Loucy (cell line): ENCODE measurements at regions not wholly inside any gene's neighbourhood (a gene's known extent, or its start where the extent isn't known, plus 50 kb on each side); places are given as distances from the start of the nearest gene placed in this dataset.

Experiments
- H2AFZ ChIP-seq: fragments of 200-600 bp; sonication (generic); 2 replicates; pipeline ENCODE4 v1.6.0; 2016; ENCODE audit warnings: antibody characterized with exemption, mild to moderate bottlenecking, low read length, moderate library complexity
- H3F3A ChIP-seq: fragments of 200-600 bp; 2 replicates; pipeline ENCODE4 v1.6.0; 2016; ENCODE audit warnings: antibody characterized with exemption, low read depth, mild to moderate bottlenecking
- H3K27me3 ChIP-seq: fragments of 200-600 bp; sonication (generic); 2 replicates; pipeline ENCODE4 v1.6.1; 2014; ENCODE audit warnings: low read length, mild to moderate bottlenecking; ENCODE audit not compliant: insufficient read depth, poor library complexity, severe bottlenecking
- H3K36me3 ChIP-seq: fragments of 200-600 bp; sonication (generic); 2 replicates; pipeline ENCODE4 v1.6.1; 2016; ENCODE audit warnings: low read length; ENCODE audit not compliant: insufficient read depth
- H3K4me1 ChIP-seq: fragments of 200-600 bp; sonication (generic); 2 replicates; pipeline ENCODE4 v1.5.1; 2014; ENCODE audit warnings: low read length, mild to moderate bottlenecking; ENCODE audit not compliant: insufficient read depth, poor library complexity, severe bottlenecking
- H3K4me2 ChIP-seq: fragments of 200-600 bp; sonication (generic); 2 replicates; pipeline ENCODE4 v1.6.0; 2014; ENCODE audit warnings: antibody characterized with exemption, low read length, low read depth, mild to moderate bottlenecking; ENCODE audit not compliant: poor library complexity, severe bottlenecking
- H3K4me3 ChIP-seq: fragments of 200-600 bp; sonication (generic); 2 replicates; pipeline ENCODE4 v1.5.1; 2014; ENCODE audit warnings: low read length, mild to moderate bottlenecking, mixed read lengths; ENCODE audit not compliant: poor library complexity, severe bottlenecking
- H3K79me2 ChIP-seq: fragments of 200-600 bp; sonication (generic); 2 replicates; pipeline ENCODE4 v1.6.1; 2014; ENCODE audit warnings: low read length; ENCODE audit not compliant: insufficient read depth
- H3K9ac ChIP-seq: fragments of 200-600 bp; sonication (generic); 2 replicates; pipeline ENCODE4 v1.6.0; 2014; ENCODE audit warnings: mild to moderate bottlenecking, low read depth, low read length, moderate library complexity; ENCODE audit not compliant: poor library complexity, severe bottlenecking
- H3K9me2 ChIP-seq: fragments of 200-600 bp; sonication (generic); replicated peaks from 2 replicates; pipeline ENCODE4 v1.6.1; 2016; ENCODE audit warnings: low read depth, low read length, mixed read lengths
- H3K9me3 ChIP-seq: fragments of 200-600 bp; sonication (generic); 2 replicates; pipeline ENCODE4 v1.6.1; 2014; ENCODE audit warnings: mild to moderate bottlenecking, antibody characterized with exemption, low read length, low read depth; ENCODE audit not compliant: insufficient read depth
- H4K20me1 ChIP-seq: fragments of 200-600 bp; sonication (generic); 2 replicates; pipeline ENCODE4 v1.6.0; 2014; ENCODE audit warnings: antibody characterized with exemption, low read length, mild to moderate bottlenecking; ENCODE audit not compliant: insufficient read depth, poor library complexity, severe bottlenecking
- EZH2phosphoT487 ChIP-seq: fragments of 200-600 bp; IDR thresholded peaks from 2 replicates; pipeline ENCODE4 v1.6.1; 2018; ENCODE audit warnings: antibody characterized with exemption, mild to moderate bottlenecking, moderate library complexity, borderline replicate concordance
- TF ChIP-seq, protein P1 (sequence below): fragments of 200-600 bp; sonication (generic); conservative IDR thresholded peaks from 2 replicates; pipeline ENCODE4 v1.5.1; 2014; ENCODE audit warnings: mild to moderate bottlenecking, antibody characterized with exemption, low read length

- TF ChIP-seq EZH2phosphoT487: no peak
- TF ChIP-seq, protein P1, sequence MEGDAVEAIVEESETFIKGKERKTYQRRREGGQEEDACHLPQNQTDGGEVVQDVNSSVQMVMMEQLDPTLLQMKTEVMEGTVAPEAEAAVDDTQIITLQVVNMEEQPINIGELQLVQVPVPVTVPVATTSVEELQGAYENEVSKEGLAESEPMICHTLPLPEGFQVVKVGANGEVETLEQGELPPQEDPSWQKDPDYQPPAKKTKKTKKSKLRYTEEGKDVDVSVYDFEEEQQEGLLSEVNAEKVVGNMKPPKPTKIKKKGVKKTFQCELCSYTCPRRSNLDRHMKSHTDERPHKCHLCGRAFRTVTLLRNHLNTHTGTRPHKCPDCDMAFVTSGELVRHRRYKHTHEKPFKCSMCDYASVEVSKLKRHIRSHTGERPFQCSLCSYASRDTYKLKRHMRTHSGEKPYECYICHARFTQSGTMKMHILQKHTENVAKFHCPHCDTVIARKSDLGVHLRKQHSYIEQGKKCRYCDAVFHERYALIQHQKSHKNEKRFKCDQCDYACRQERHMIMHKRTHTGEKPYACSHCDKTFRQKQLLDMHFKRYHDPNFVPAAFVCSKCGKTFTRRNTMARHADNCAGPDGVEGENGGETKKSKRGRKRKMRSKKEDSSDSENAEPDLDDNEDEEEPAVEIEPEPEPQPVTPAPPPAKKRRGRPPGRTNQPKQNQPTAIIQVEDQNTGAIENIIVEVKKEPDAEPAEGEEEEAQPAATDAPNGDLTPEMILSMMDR: no peak
- Histone ChIP-seq H3K4me1 (no peaks in the 10 kb centered on the region), H3K27me3 (no peaks in the 10 kb centered on the region), H3K4me3 (no peak overlapping the region), H2AFZ (no peak overlapping the region), H3F3A (no peaks in the 10 kb centered on the region), H3K9me3 (no peaks in the 10 kb centered on the region), H3K36me3 (no peaks in the 10 kb centered on the region), H4K20me1 (no peaks in the 10 kb centered on the region), H3K4me2 (no peak overlapping the region), H3K9ac (no peak overlapping the region), H3K79me2 (no peaks in the 10 kb centered on the region), H3K9me2 (no peaks in the 10 kb centered on the region)
Measured at GRCh38 chr6:112590326-112590725, 243.2 kb downstream of the RFPL4B start.

- Histone ChIP-seq H4K20me1 (no peaks in the 10 kb centered on the region), H3K9me2 (no peaks in the 10 kb centered on the region), H3K4me1 (no peaks in the 10 kb centered on the region), H2AFZ (no peak overlapping the region), H3K9me3 (no peaks in the 10 kb centered on the region), H3K79me2 (no peaks in the 10 kb centered on the region), H3F3A (no peaks in the 10 kb centered on the region), H3K36me3 (no peaks in the 10 kb centered on the region), H3K9ac (no peak overlapping the region), H3K4me2 (no peak overlapping the region), H3K4me3 (no peak overlapping the region), H3K27me3 (no peaks in the 10 kb centered on the region)
- TF ChIP-seq, protein P1: no peak
- no peak for TF ChIP-seq EZH2phosphoT487
Measured at GRCh38 chr6:112591329-112591728, 244.2 kb downstream of the RFPL4B start.

DNA sequence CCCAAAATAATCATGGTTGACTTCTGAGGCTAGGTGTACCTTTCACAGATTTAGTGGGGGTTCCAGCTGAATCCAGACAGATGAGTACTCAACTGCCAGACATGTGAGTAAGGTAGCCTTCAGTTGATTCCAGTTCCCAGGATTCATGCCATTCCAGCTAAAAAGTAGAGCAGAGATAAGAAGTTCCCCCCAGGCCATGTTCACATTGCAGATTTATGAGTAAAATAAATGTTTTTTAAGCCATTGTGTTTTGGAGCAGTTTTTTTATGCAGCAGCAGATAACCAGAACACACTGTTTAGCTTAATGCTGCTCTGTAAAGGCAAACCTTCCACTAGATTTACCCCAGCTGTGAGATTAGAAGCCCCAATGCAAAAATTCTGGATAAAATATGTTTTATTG lies 245.0 kb downstream of the RFPL4B start:
- H3K36me3 ChIP-seq: no peaks in the 10 kb centered on the region
- H3K4me2 ChIP-seq: no peak overlapping the region
- no peaks in the 10 kb centered on the region for H3K4me1 ChIP-seq
- H2AFZ ChIP-seq: no peak overlapping the region
- no peaks in the 10 kb centered on the region for H3K9me2 ChIP-seq
- H3K27me3 ChIP-seq: no peaks in the 10 kb centered on the region
- H3K4me3 ChIP-seq: no peak overlapping the region
- H3K79me2 ChIP-seq: no peaks in the 10 kb centered on the region
- no peak for TF ChIP-seq EZH2phosphoT487
- TF ChIP-seq, protein P1: no peak
- H3K9ac ChIP-seq: no peak overlapping the region
- H3K9me3 ChIP-seq: no peaks in the 10 kb centered on the region
- H4K20me1 ChIP-seq: no peaks in the 10 kb centered on the region
- H3F3A ChIP-seq: no peaks in the 10 kb centered on the region
